ENCODE measurements at regions not wholly inside any gene's neighbourhood (a gene's known extent, or its start where the extent isn't known, plus 50 kb on each side); places are given as distances from the start of the nearest gene placed in this dataset.

GRCh38 chr3:147529551-147529950, 120.4 kb downstream of the ZIC1 start:
- no peaks in the 10 kb centered on the region for H3K4me1 Mint-ChIP-seq
- DNase-seq = no peak
- no peak overlapping the region for H3K27ac Mint-ChIP-seq
- no peaks in the 10 kb centered on the region for H3K27me3 Mint-ChIP-seq
- no peaks in the 10 kb centered on the region for H3K36me3 Mint-ChIP-seq
- ATAC-seq (ENCODE audit: low read depth) = no peak
- H3K4me3 Mint-ChIP-seq = no peak overlapping the region
- H3K9me3 Mint-ChIP-seq = peaks cover 5% of the 10 kb centered on the region
- POLR2A ChIA-PET = no interaction called here

GRCh38 chr3:147538034-147538433, 128.9 kb downstream of the ZIC1 start:
- Mint-ChIP-seq H3K27me3 (no peaks in the 10 kb centered on the region), H3K9me3 (peaks cover 16% of the 10 kb centered on the region), H3K36me3 (no peaks in the 10 kb centered on the region), H3K4me3 (no peak overlapping the region), H3K27ac (no peak overlapping the region), H3K4me1 (peaks cover 4% of the 10 kb centered on the region)
- ATAC-seq (ENCODE audit: low read depth) (no peak), DNase-seq (no peak)
- POLR2A ChIA-PET = no interaction called here

GRCh38 chr3:147540921-147541320, 131.8 kb downstream of the ZIC1 start:
- no peak for ATAC-seq (ENCODE audit: low read depth)
- H3K27ac Mint-ChIP-seq = no peak overlapping the region
- peaks cover 11% of the 10 kb centered on the region for H3K9me3 Mint-ChIP-seq

GRCh38 chr3:147544290-147544689, 135.1 kb downstream of the ZIC1 start:
- no peak for ATAC-seq (ENCODE audit: low read depth)
- no peaks in the 10 kb centered on the region for H3K4me1 Mint-ChIP-seq
- no peaks in the 10 kb centered on the region for H3K36me3 Mint-ChIP-seq
- no peaks in the 10 kb centered on the region for H3K27me3 Mint-ChIP-seq
- no peak overlapping the region for H3K4me3 Mint-ChIP-seq
- no peak for DNase-seq
- no peak overlapping the region for H3K27ac Mint-ChIP-seq
- H3K9me3 Mint-ChIP-seq = peaks cover 9% of the 10 kb centered on the region
- POLR2A ChIA-PET = no interaction called here

More at GRCh38 chr3:147540921-147541320, 131.8 kb downstream of the ZIC1 start:
- Mint-ChIP-seq H3K36me3 (no peaks in the 10 kb centered on the region), H3K4me3 (no peak overlapping the region), H3K4me1 (peaks cover 4% of the 10 kb centered on the region), H3K27me3 (no peaks in the 10 kb centered on the region)
- POLR2A ChIA-PET = no interaction called here
- DNase-seq = no peak

- Mint-ChIP-seq H3K4me3 (no peak overlapping the region), H3K27ac (no peak overlapping the region), H3K9me3 (peaks cover 1% of the 10 kb centered on the region), H3K4me1 (no peaks in the 10 kb centered on the region), H3K27me3 (no peaks in the 10 kb centered on the region), H3K36me3 (no peaks in the 10 kb centered on the region)
- POLR2A ChIA-PET = no interaction called here
- no peak for ATAC-seq (ENCODE audit: low read depth)
- no peak for DNase-seq
Measured at GRCh38 chr3:147551491-147551890, 142.3 kb downstream of the ZIC1 start.

GRCh38 chr3:147554332-147554731, 145.2 kb downstream of the ZIC1 start:
- no peaks in the 10 kb centered on the region for H3K4me1 Mint-ChIP-seq
- POLR2A ChIA-PET = no interaction called here
- no peaks in the 10 kb centered on the region for H3K9me3 Mint-ChIP-seq
- no peak overlapping the region for H3K27ac Mint-ChIP-seq
- DNase-seq (no peak), ATAC-seq (ENCODE audit: low read depth) (no peak)
- H3K36me3 Mint-ChIP-seq = no peaks in the 10 kb centered on the region
- H3K4me3 Mint-ChIP-seq = no peak overlapping the region
- no peaks in the 10 kb centered on the region for H3K27me3 Mint-ChIP-seq

GRCh38 chr3:147572970-147573340, 163.8 kb downstream of the ZIC1 start:
- DNase-seq (no peak), ATAC-seq (ENCODE audit: low read depth) (no peak)
- no peak overlapping the region for H3K4me3 Mint-ChIP-seq
- no peak overlapping the region for H3K27ac Mint-ChIP-seq
- H3K27me3 Mint-ChIP-seq = no peaks in the 10 kb centered on the region
- H3K4me1 Mint-ChIP-seq = no peaks in the 10 kb centered on the region
- H3K9me3 Mint-ChIP-seq = peaks cover 7% of the 10 kb centered on the region
- H3K36me3 Mint-ChIP-seq = no peaks in the 10 kb centered on the region
- POLR2A ChIA-PET = no interaction called here

- DNase-seq (no peak), ATAC-seq (ENCODE audit: low read depth) (no peak)
- Mint-ChIP-seq H3K9me3 (peaks cover 11% of the 10 kb centered on the region), H3K27me3 (no peaks in the 10 kb centered on the region), H3K4me3 (no peak overlapping the region), H3K36me3 (no peaks in the 10 kb centered on the region), H3K27ac (no peak overlapping the region), H3K4me1 (no peaks in the 10 kb centered on the region)
- POLR2A ChIA-PET = no interaction called here
Measured at GRCh38 chr3:147574621-147575020, 165.5 kb downstream of the ZIC1 start.

- no peaks in the 10 kb centered on the region for H3K27me3 Mint-ChIP-seq
Measured at GRCh38 chr3:147575391-147575790, 166.2 kb downstream of the ZIC1 start.

GRCh38 chr3:147582642-147583041, 173.5 kb downstream of the ZIC1 start:
- H3K27me3 Mint-ChIP-seq = no peaks in the 10 kb centered on the region
- peaks cover 5% of the 10 kb centered on the region for H3K9me3 Mint-ChIP-seq
- no peak overlapping the region for H3K27ac Mint-ChIP-seq
- H3K4me3 Mint-ChIP-seq = no peak overlapping the region
- H3K4me1 Mint-ChIP-seq = no peaks in the 10 kb centered on the region
- POLR2A ChIA-PET = no interaction called here
- ATAC-seq (ENCODE audit: low read depth) (no peak), DNase-seq (no peak)
- H3K36me3 Mint-ChIP-seq = no peaks in the 10 kb centered on the region

More at GRCh38 chr3:147575391-147575790, 166.2 kb downstream of the ZIC1 start:
- H3K27ac Mint-ChIP-seq = no peak overlapping the region
- no peak overlapping the region for H3K4me3 Mint-ChIP-seq
- DNase-seq (no peak), ATAC-seq (ENCODE audit: low read depth) (no peak)
- H3K4me1 Mint-ChIP-seq = no peaks in the 10 kb centered on the region
- no peaks in the 10 kb centered on the region for H3K36me3 Mint-ChIP-seq
- peaks cover 9% of the 10 kb centered on the region for H3K9me3 Mint-ChIP-seq
- POLR2A ChIA-PET = no interaction called here

- ATAC-seq (ENCODE audit: low read depth) (no peak), DNase-seq (no peak)
- Mint-ChIP-seq H3K4me1 (no peaks in the 10 kb centered on the region), H3K27me3 (no peaks in the 10 kb centered on the region), H3K4me3 (no peak overlapping the region), H3K36me3 (no peaks in the 10 kb centered on the region), H3K9me3 (peaks cover 4% of the 10 kb centered on the region), H3K27ac (no peak overlapping the region)
- POLR2A ChIA-PET = no interaction called here
Measured at GRCh38 chr3:147589016-147589415, 179.9 kb downstream of the ZIC1 start.

GRCh38 chr3:147604136-147604535, 195.0 kb downstream of the ZIC1 start:
- POLR2A ChIA-PET = no interaction called here
- no peaks in the 10 kb centered on the region for H3K4me1 Mint-ChIP-seq
- H3K4me3 Mint-ChIP-seq = no peak overlapping the region
- ATAC-seq (ENCODE audit: low read depth) = no peak
- H3K36me3 Mint-ChIP-seq = no peaks in the 10 kb centered on the region
- no peak for DNase-seq
- H3K27me3 Mint-ChIP-seq = no peaks in the 10 kb centered on the region
- peaks cover 2% of the 10 kb centered on the region for H3K9me3 Mint-ChIP-seq
- H3K27ac Mint-ChIP-seq = no peak overlapping the region

GRCh38 chr3:147613725-147614124, 204.6 kb downstream of the ZIC1 start:
- POLR2A ChIA-PET = no interaction called here
- no peak for ATAC-seq (ENCODE audit: low read depth)
- Mint-ChIP-seq H3K36me3 (no peaks in the 10 kb centered on the region), H3K9me3 (no peaks in the 10 kb centered on the region), H3K4me1 (no peaks in the 10 kb centered on the region), H3K27me3 (no peaks in the 10 kb centered on the region), H3K27ac (no peak overlapping the region), H3K4me3 (no peak overlapping the region)
- no peak for DNase-seq

- no peaks in the 10 kb centered on the region for H3K4me1 Mint-ChIP-seq
- H3K27me3 Mint-ChIP-seq = no peaks in the 10 kb centered on the region
- no peak overlapping the region for H3K27ac Mint-ChIP-seq
- H3K9me3 Mint-ChIP-seq = no peaks in the 10 kb centered on the region
- DNase-seq = no peak
- POLR2A ChIA-PET = no interaction called here
- ATAC-seq (ENCODE audit: low read depth) = no peak
- no peak overlapping the region for H3K4me3 Mint-ChIP-seq
- H3K36me3 Mint-ChIP-seq = no peaks in the 10 kb centered on the region
Measured at GRCh38 chr3:147614210-147614609, 205.0 kb downstream of the ZIC1 start.

GRCh38 chr3:147615035-147615434, 205.9 kb downstream of the ZIC1 start:
- no peaks in the 10 kb centered on the region for H3K36me3 Mint-ChIP-seq
- no peak overlapping the region for H3K4me3 Mint-ChIP-seq

More at GRCh38 chr3:147615035-147615434, 205.9 kb downstream of the ZIC1 start:
- Mint-ChIP-seq H3K27ac (no peak overlapping the region), H3K9me3 (no peaks in the 10 kb centered on the region), H3K27me3 (no peaks in the 10 kb centered on the region), H3K4me1 (no peaks in the 10 kb centered on the region)
- POLR2A ChIA-PET = no interaction called here
- ATAC-seq (ENCODE audit: low read depth) (no peak), DNase-seq (no peak)

Measured in activated naive CD8-positive, alpha-beta T cell treated with anti-CD3 and anti-CD28 coated beads, Interleukin-2, amount 10 ng/mL, durations not matched to agents 7 days and 5 days (primary cell).